H9 (cell line): ENCODE measurements at regions not wholly inside any gene's neighbourhood (a gene's known extent, or its start where the extent isn't known, plus 50 kb on each side); places are given as distances from the start of the nearest gene placed in this dataset.

ENCODE experiments used
- DNase-seq: peaks from one replicate; pipeline ENCODE4 v3.0.0-alpha.2; 2017
- H2AFZ ChIP-seq: one replicate; pipeline ENCODE4 v1.6.1; 2013; ENCODE audit warnings: mild to moderate bottlenecking, low read length, control low read depth, moderate library complexity
- H2AK5ac ChIP-seq: 2 replicates; pipeline ENCODE4 v1.6.1; 2013; ENCODE audit warnings: low read length, control low read depth, mixed read lengths; ENCODE audit not compliant: insufficient read length
- H2BK120ac ChIP-seq: one replicate; pipeline ENCODE4 v1.6.1; 2013; ENCODE audit warnings: low read depth, mild to moderate bottlenecking, low read length, control low read depth, inconsistent platforms; ENCODE audit not compliant: poor library complexity, severe bottlenecking
- H2BK12ac ChIP-seq: 2 replicates; pipeline ENCODE4 v1.6.1; 2013; ENCODE audit warnings: low read length, control low read depth, mixed read lengths, low read depth; ENCODE audit not compliant: insufficient read length
- H2BK15ac ChIP-seq: 2 replicates; pipeline ENCODE4 v1.6.1; 2013; ENCODE audit warnings: low read depth, low read length, control low read depth
- H2BK20ac ChIP-seq: one replicate; pipeline ENCODE4 v1.6.1; 2013; ENCODE audit warnings: low read depth, mild to moderate bottlenecking, low read length, control low read depth, inconsistent platforms; ENCODE audit not compliant: poor library complexity, severe bottlenecking
- H2BK5ac ChIP-seq: 2 replicates; pipeline ENCODE4 v1.6.1; 2013; ENCODE audit warnings: low read length, control low read depth, mixed read lengths; ENCODE audit not compliant: insufficient read length
- H3K14ac ChIP-seq: 2 replicates; pipeline ENCODE4 v1.6.1; 2013; ENCODE audit warnings: low read length, control low read depth; ENCODE audit not compliant: insufficient read depth
- H3K18ac ChIP-seq: 2 replicates; pipeline ENCODE4 v1.6.1; 2013; ENCODE audit warnings: low read depth, mild to moderate bottlenecking, mixed read lengths, low read length, control low read depth; ENCODE audit not compliant: insufficient read length
- H3K23ac ChIP-seq: 2 replicates; pipeline ENCODE4 v1.6.1; 2013; ENCODE audit warnings: low read length, control low read depth, mixed read lengths, low read depth; ENCODE audit not compliant: insufficient read length
- H3K23me2 ChIP-seq: 2 replicates; pipeline ENCODE4 v1.6.1; 2013; ENCODE audit warnings: low read depth, mild to moderate bottlenecking, mixed read lengths, low read length, control low read depth; ENCODE audit not compliant: insufficient read length, poor library complexity, severe bottlenecking
- H3K27ac ChIP-seq: 2 replicates; pipeline ENCODE4 v1.5.1; 2013; ENCODE audit warnings: low read length, control low read depth, mixed read lengths, low read depth; ENCODE audit not compliant: insufficient read length
- H3K27me3 ChIP-seq: 2 replicates; pipeline ENCODE4 v1.6.1; 2013; ENCODE audit warnings: low read length, control low read depth, inconsistent platforms; ENCODE audit not compliant: insufficient read depth
- H3K4ac ChIP-seq: 2 replicates; pipeline ENCODE4 v1.6.1; 2013; ENCODE audit warnings: low read depth, mild to moderate bottlenecking, control low read depth, inconsistent platforms, low read length, moderate library complexity
- H3K4me1 ChIP-seq: 2 replicates; pipeline ENCODE4 v1.6.1; 2013; ENCODE audit warnings: low read length, control low read depth, inconsistent platforms; ENCODE audit not compliant: insufficient read depth
- H3K4me2 ChIP-seq: 2 replicates; pipeline ENCODE4 v1.6.1; 2013; ENCODE audit warnings: low read length, control low read depth, mixed read lengths; ENCODE audit not compliant: insufficient read length, insufficient read depth
- H3K56ac ChIP-seq: 2 replicates; pipeline ENCODE4 v1.6.1; 2013; ENCODE audit warnings: low read depth, mild to moderate bottlenecking, mixed read lengths, low read length, control low read depth; ENCODE audit not compliant: insufficient read length
- H3K79me1 ChIP-seq: 2 replicates; pipeline ENCODE4 v1.6.1; 2013; ENCODE audit warnings: low read depth, mild to moderate bottlenecking, moderate library complexity, low read length, control low read depth, inconsistent platforms; ENCODE audit not compliant: insufficient read depth, poor library complexity, severe bottlenecking
- H3K79me2 ChIP-seq: 2 replicates; pipeline ENCODE4 v1.6.1; 2013; ENCODE audit warnings: low read length, control low read depth, inconsistent platforms; ENCODE audit not compliant: insufficient read depth
- H3K9ac ChIP-seq: 2 replicates; pipeline ENCODE4 v1.6.1; 2013; ENCODE audit warnings: low read length, control low read depth, mixed read lengths; ENCODE audit not compliant: insufficient read length; ENCODE audit errors: extremely low read depth
- H3K9me3 ChIP-seq: one replicate; pipeline ENCODE4 v1.6.1; 2013; ENCODE audit warnings: low read depth, low read length, inconsistent platforms; ENCODE audit not compliant: control insufficient read depth
- H3T11ph ChIP-seq: one replicate; pipeline ENCODE4 v1.6.1; 2013; ENCODE audit warnings: mild to moderate bottlenecking, low read length, control low read depth, inconsistent platforms
- H4K20me1 ChIP-seq: one replicate; pipeline ENCODE4 v1.6.1; 2013; ENCODE audit not compliant: control insufficient read depth, insufficient read length, insufficient read depth
- H4K5ac ChIP-seq: 2 replicates; pipeline ENCODE4 v1.6.1; 2013; ENCODE audit warnings: low read depth, mild to moderate bottlenecking, mixed read lengths, low read length, control low read depth; ENCODE audit not compliant: insufficient read length
- H4K8ac ChIP-seq: replicated peaks from 2 replicates; pipeline ENCODE4 v1.6.1; 2013; ENCODE audit warnings: low read length, control low read depth, mixed read lengths, low read depth; ENCODE audit not compliant: insufficient read length
- H4K91ac ChIP-seq: 2 replicates; pipeline ENCODE4 v1.6.1; 2013; ENCODE audit warnings: low read depth, mild to moderate bottlenecking, moderate library complexity, mixed read lengths, low read length, control low read depth; ENCODE audit not compliant: insufficient read length
- H3K27ac Mint-ChIP-seq, 3 experiments: 2 replicates in 2 of 3; 3 replicates in 1 of 3; pipeline ENCODE4 v1.8.0; 2020 to 2021; ENCODE audit warnings: mixed read lengths in 3 of 3, mild to moderate bottlenecking in 1 of 3, moderate library complexity in 1 of 3
- H3K27me3 Mint-ChIP-seq: 2 replicates; pipeline ENCODE4 v1.8.0; 2021; ENCODE audit warnings: low read depth, mild to moderate bottlenecking, moderate library complexity, mixed read lengths
- H3K36me3 Mint-ChIP-seq, 3 experiments: 2 replicates in 2 of 3; 3 replicates in 1 of 3; pipeline ENCODE4 v1.8.0; 2020 to 2021; ENCODE audit warnings: low read depth in 3 of 3, mixed read lengths in 3 of 3; ENCODE audit not compliant: insufficient read depth in 1 of 3
- H3K4me1 Mint-ChIP-seq, 2 experiments: 2 replicates each; pipeline ENCODE4 v1.8.0; 2020; ENCODE audit warnings: mixed read lengths in 2 of 2
- H3K4me3 Mint-ChIP-seq, 2 experiments: 2 replicates in 1 of 2; 3 replicates in 1 of 2; pipeline ENCODE4 v1.8.0; 2020 to 2021; ENCODE audit warnings: mild to moderate bottlenecking in 2 of 2, mixed read lengths in 2 of 2, moderate library complexity in 1 of 2
- H3K9me3 Mint-ChIP-seq, 2 experiments: 2 replicates in 1 of 2; 3 replicates in 1 of 2; pipeline ENCODE4 v1.8.0; 2020; ENCODE audit warnings: mild to moderate bottlenecking in 2 of 2, mixed read lengths in 2 of 2, moderate library complexity in 1 of 2
- CTCF ChIP-seq: fragments of 200-600 bp; sonication (generic); conservative IDR thresholded peaks from 3 replicates; pipeline ENCODE4 v1.8.0; 2021; ENCODE audit warnings: antibody characterized with exemption, mild to moderate bottlenecking
- WGBS: extraction: QIAGEN DNeasy Blood & Tissue Kit; methylation state at CpG from one replicate; pipeline ENCODE4 v1.1.7; 2013; ENCODE audit warnings: missing lambda C conversion rate, low lambda C conversion rate, mixed read lengths; ENCODE audit not compliant: insufficient read length; ENCODE audit errors: extremely low coverage; 5-methylcytosine and 5-hydroxymethylcytosine counted together

- no peak overlapping the region for H3K4me2 ChIP-seq
- H3K4ac ChIP-seq, result no peak overlapping the region
- TF ChIP-seq CTCF, result no peak
- H3K4me1 Mint-ChIP-seq, result peaks cover 5 to 10% of the 10 kb centered on the region in 2 experiments
- no peak overlapping the region for H3K14ac ChIP-seq
- no peak overlapping the region for H2BK120ac ChIP-seq
- no peak overlapping the region for H3K27ac Mint-ChIP-seq
- peaks cover 2% of the 10 kb centered on the region; the same call in 1 of the 2 replicates for H3K27me3 Mint-ChIP-seq
- H2AFZ ChIP-seq, result no peak overlapping the region
- H2BK20ac ChIP-seq, result no peak overlapping the region
- H3K79me2 ChIP-seq, result no peaks in the 10 kb centered on the region
- no peak for DNase-seq
- H3K27me3 ChIP-seq, result no peaks in the 10 kb centered on the region
- no peak overlapping the region for H3K9ac ChIP-seq
- H3K56ac ChIP-seq, result no peak overlapping the region
- WGBS, result no CpG with 5 or more reads among the region's 8 CpGs
- H3K18ac ChIP-seq, result no peak overlapping the region
- H2BK5ac ChIP-seq, result no peak overlapping the region
- H4K8ac ChIP-seq, result no peak overlapping the region
- H2AK5ac ChIP-seq, result no peak overlapping the region
- no peak overlapping the region for H3K4me3 Mint-ChIP-seq
- H2BK12ac ChIP-seq, result no peak overlapping the region
- H2BK15ac ChIP-seq, result no peak overlapping the region
- no peaks in the 10 kb centered on the region for H3K4me1 ChIP-seq
- no peak overlapping the region for H3K23ac ChIP-seq
- no peak overlapping the region for H4K91ac ChIP-seq
- no peaks in the 10 kb centered on the region for H3K9me3 ChIP-seq
- H3K36me3 Mint-ChIP-seq, result no peaks in the 10 kb centered on the region
- no peaks in the 10 kb centered on the region; a peak in 1 of 5 replicates for H3K9me3 Mint-ChIP-seq
- H3T11ph ChIP-seq, result no peak overlapping the region
- H4K5ac ChIP-seq, result no peak overlapping the region
- H3K27ac ChIP-seq, result no peak overlapping the region
- H3K23me2 ChIP-seq, result no peaks in the 10 kb centered on the region
- no peaks in the 10 kb centered on the region for H3K79me1 ChIP-seq
- H4K20me1 ChIP-seq, result no peaks in the 10 kb centered on the region
Observed at GRCh38 chr12:65561798-65562382, 262.4 kb upstream of the HMGA2 start.
